Trophoblast cell (in vitro differentiated cells and primary cell): ENCODE measurements at regions not wholly inside any gene's neighbourhood (a gene's known extent, or its start where the extent isn't known, plus 50 kb on each side); places are given as distances from the start of the nearest gene placed in this dataset.

ENCODE experiments used
- DNase-seq, 2 donors: peaks; one replicate each; pipeline ENCODE4 v3.0.0-alpha.2; 2016
- H2AFZ ChIP-seq: 2 replicates; pipeline ENCODE4 v1.6.1; 2013; ENCODE audit warnings: low read length, moderate library complexity, mild to moderate bottlenecking; ENCODE audit not compliant: insufficient read depth, poor library complexity
- H2AK5ac ChIP-seq: 2 replicates; pipeline ENCODE4 v1.6.1; 2013; ENCODE audit warnings: mild to moderate bottlenecking, low read length
- H2BK120ac ChIP-seq: 2 replicates; pipeline ENCODE4 v1.6.1; 2013; ENCODE audit warnings: low read length, mild to moderate bottlenecking, moderate library complexity; ENCODE audit not compliant: insufficient read depth, poor library complexity
- H2BK12ac ChIP-seq: 2 replicates; pipeline ENCODE4 v1.6.1; 2013; ENCODE audit warnings: mild to moderate bottlenecking, low read length, moderate library complexity
- H2BK5ac ChIP-seq: 2 replicates; pipeline ENCODE4 v1.6.1; 2013; ENCODE audit warnings: low read length, low read depth, moderate library complexity, mild to moderate bottlenecking; ENCODE audit not compliant: poor library complexity
- H3K14ac ChIP-seq: 2 replicates; pipeline ENCODE4 v1.6.1; 2013; ENCODE audit warnings: mild to moderate bottlenecking, low read length
- H3K18ac ChIP-seq: 2 replicates; pipeline ENCODE4 v1.6.1; 2013; ENCODE audit warnings: mild to moderate bottlenecking, low read length
- H3K23ac ChIP-seq: 2 replicates; pipeline ENCODE4 v1.6.1; 2013; ENCODE audit warnings: low read length
- H3K27ac ChIP-seq: 2 replicates; pipeline ENCODE4 v1.5.1; 2013; ENCODE audit warnings: low read depth, mild to moderate bottlenecking, inconsistent platforms, low read length, moderate library complexity
- H3K27me3 ChIP-seq: 2 replicates; pipeline ENCODE4 v1.6.1; 2013; ENCODE audit warnings: inconsistent platforms, mild to moderate bottlenecking, low read length, moderate library complexity; ENCODE audit not compliant: insufficient read depth
- H3K36me3 ChIP-seq, 2 experiments: 1 replicate in 1 of 2; 2 replicates in 1 of 2; pipeline ENCODE4 v1.6.1; 2013; ENCODE audit warnings: low read length in 2 of 2, mild to moderate bottlenecking in 2 of 2, moderate library complexity in 1 of 2; ENCODE audit not compliant: insufficient read depth in 2 of 2, control insufficient read depth in 1 of 2
- H3K4ac ChIP-seq: 2 replicates; pipeline ENCODE4 v1.6.1; 2013; ENCODE audit warnings: low read depth, mild to moderate bottlenecking, low read length, moderate library complexity
- H3K4me1 ChIP-seq, 2 experiments: 1 replicate in 1 of 2; 2 replicates in 1 of 2; pipeline ENCODE4 v1.6.1; 2013; ENCODE audit warnings: low read length in 2 of 2, mild to moderate bottlenecking in 2 of 2, moderate library complexity in 1 of 2; ENCODE audit not compliant: insufficient read depth in 2 of 2, control insufficient read depth in 1 of 2
- H3K4me2 ChIP-seq: 2 replicates; pipeline ENCODE4 v1.6.1; 2013; ENCODE audit warnings: inconsistent platforms, mild to moderate bottlenecking, low read length, moderate library complexity
- H3K4me3 ChIP-seq: 2 replicates; pipeline ENCODE4 v1.5.1; 2013; ENCODE audit warnings: mild to moderate bottlenecking, low read depth, low read length, inconsistent platforms
- H3K79me1 ChIP-seq: one replicate; pipeline ENCODE4 v1.6.1; 2013; ENCODE audit warnings: low read length
- H3K79me2 ChIP-seq: 2 replicates; pipeline ENCODE4 v1.6.1; 2013; ENCODE audit warnings: low read length, mild to moderate bottlenecking; ENCODE audit not compliant: control insufficient read depth, insufficient read depth, poor library complexity
- H3K9ac ChIP-seq: 2 replicates; pipeline ENCODE4 v1.6.1; 2013; ENCODE audit warnings: mild to moderate bottlenecking, low read length
- H3K9me3 ChIP-seq: 2 replicates; pipeline ENCODE4 v1.6.1; 2013; ENCODE audit warnings: low read depth, mild to moderate bottlenecking, control low read depth, inconsistent platforms, low read length; ENCODE audit not compliant: insufficient read depth
- H4K12ac ChIP-seq: 2 replicates; pipeline ENCODE4 v1.6.1; 2013; ENCODE audit warnings: low read depth, mild to moderate bottlenecking, low read length, moderate library complexity
- H4K8ac ChIP-seq: 2 replicates; pipeline ENCODE4 v1.6.1; 2013; ENCODE audit warnings: low read depth, mild to moderate bottlenecking, low read length, moderate library complexity
- H4K91ac ChIP-seq: one replicate; pipeline ENCODE4 v1.6.1; 2013; ENCODE audit warnings: low read depth, mild to moderate bottlenecking, low read length, moderate library complexity
- WGBS: extraction: QIAGEN DNeasy Blood & Tissue Kit; methylation state at CpG from one replicate; pipeline ENCODE4 v1.1.7; 2013; ENCODE audit warnings: missing lambda C conversion rate; ENCODE audit not compliant: insufficient read length, insufficient coverage; ENCODE audit errors: extremely low coverage; 5-methylcytosine and 5-hydroxymethylcytosine counted together

- Histone ChIP-seq H2AK5ac (peak overlapping the region; percentile 67), H4K91ac (peak overlapping the region; percentile 97), H2AFZ (no peak overlapping the region), H3K9ac (no peak overlapping the region), H3K27ac (peak overlapping the region; percentile 95), H3K14ac (peak overlapping the region; percentile 57), H3K79me1 (peaks cover 11% of the 10 kb centered on the region), H3K36me3 (no peaks in the 10 kb centered on the region), H3K23ac (no peak overlapping the region), H3K4me2 (no peak overlapping the region), H3K27me3 (no peaks in the 10 kb centered on the region), H4K8ac (peak overlapping the region; percentile 76), H3K4ac (peak overlapping the region; percentile 71), H2BK120ac (peak overlapping the region; percentile 93), H3K18ac (peak overlapping the region; percentile 42), H4K12ac (no peak overlapping the region), H2BK12ac (peak overlapping the region; percentile 98), H3K4me3 (no peak overlapping the region), H2BK5ac (peak overlapping the region; percentile 98), H3K9me3 (no peaks in the 10 kb centered on the region), H3K79me2 (no peaks in the 10 kb centered on the region), H3K4me1 (peaks cover 7 to 10% of the 10 kb centered on the region in 2 experiments)
- no CpG with 5 or more reads among the region's 6 CpGs for WGBS
- DNase-seq = no peak
These were observed 352.0 kb upstream of the ADAMTS9 start for GRCh38 chr3:65039754-65040210.

DNA sequence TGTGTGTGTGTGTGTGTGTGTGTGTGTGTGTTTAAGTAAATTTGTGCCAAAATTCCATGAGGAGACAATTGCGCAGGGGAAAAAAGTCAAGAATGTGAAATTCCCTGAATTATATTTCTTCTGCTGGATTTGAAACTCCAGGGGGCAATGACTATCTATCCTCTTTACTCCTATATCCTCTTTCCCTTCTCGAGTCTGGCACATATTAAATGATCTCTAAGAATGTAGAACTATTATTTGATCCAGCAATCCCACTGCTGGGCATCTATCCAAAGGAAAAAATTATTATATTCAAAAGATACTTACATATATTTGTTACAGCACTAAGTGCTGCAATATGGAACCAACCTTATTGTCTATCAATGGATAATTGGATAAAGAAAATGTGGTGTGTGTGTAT, 350.1 kb upstream of the ADAMTS9 start:
- Histone ChIP-seq H2AFZ (no peak overlapping the region), H2BK12ac (no peak overlapping the region), H3K27ac (no peak overlapping the region), H2BK120ac (no peak overlapping the region), H3K9ac (no peak overlapping the region), H3K4ac (no peak overlapping the region), H2AK5ac (no peak overlapping the region), H4K8ac (no peak overlapping the region), H3K18ac (no peak overlapping the region), H3K36me3 (no peaks in the 10 kb centered on the region), H3K23ac (no peak overlapping the region), H3K4me1 (peaks cover 7 to 13% of the 10 kb centered on the region in 2 experiments), H3K4me2 (no peak overlapping the region), H3K14ac (no peak overlapping the region), H4K12ac (no peak overlapping the region), H3K4me3 (no peak overlapping the region), H4K91ac (no peak overlapping the region), H3K79me2 (no peaks in the 10 kb centered on the region), H2BK5ac (no peak overlapping the region), H3K79me1 (peaks cover 16% of the 10 kb centered on the region), H3K9me3 (no peaks in the 10 kb centered on the region), H3K27me3 (no peaks in the 10 kb centered on the region)
- no CpG with 5 or more reads among the region's 2 CpGs for WGBS
- no peak for DNase-seq

GRCh38 chr3:65035246-65035645, 347.4 kb upstream of the ADAMTS9 start:
- peak overlapping the region; percentile 40 for H2BK12ac ChIP-seq
- H3K18ac ChIP-seq = no peak overlapping the region
- H3K79me1 ChIP-seq = peaks cover 26% of the 10 kb centered on the region
- H3K79me2 ChIP-seq = no peaks in the 10 kb centered on the region
- WGBS = no CpG with 5 or more reads among the region's 2 CpGs
- H3K27me3 ChIP-seq = no peaks in the 10 kb centered on the region
- no peak overlapping the region for H3K4me3 ChIP-seq
- H2AK5ac ChIP-seq = no peak overlapping the region
- no peak overlapping the region for H3K14ac ChIP-seq
- DNase-seq = no peak
- peak overlapping the region; percentile 63 for H2BK5ac ChIP-seq
- H4K91ac ChIP-seq = no peak overlapping the region
- peak overlapping the region; percentile 51 for H2BK120ac ChIP-seq
- no peaks in the 10 kb centered on the region for H3K36me3 ChIP-seq
- H3K4me1 ChIP-seq = peaks cover 13 to 22% of the 10 kb centered on the region in 2 experiments
- H3K4me2 ChIP-seq = no peak overlapping the region
- H3K9me3 ChIP-seq = no peaks in the 10 kb centered on the region
- H3K23ac ChIP-seq = no peak overlapping the region
- H3K4ac ChIP-seq = no peak overlapping the region
- H4K8ac ChIP-seq = peak overlapping the region; percentile 38
- no peak overlapping the region for H4K12ac ChIP-seq
- H3K9ac ChIP-seq = no peak overlapping the region
- H3K27ac ChIP-seq = peak overlapping the region; percentile 33
- no peak overlapping the region for H2AFZ ChIP-seq

DNA sequence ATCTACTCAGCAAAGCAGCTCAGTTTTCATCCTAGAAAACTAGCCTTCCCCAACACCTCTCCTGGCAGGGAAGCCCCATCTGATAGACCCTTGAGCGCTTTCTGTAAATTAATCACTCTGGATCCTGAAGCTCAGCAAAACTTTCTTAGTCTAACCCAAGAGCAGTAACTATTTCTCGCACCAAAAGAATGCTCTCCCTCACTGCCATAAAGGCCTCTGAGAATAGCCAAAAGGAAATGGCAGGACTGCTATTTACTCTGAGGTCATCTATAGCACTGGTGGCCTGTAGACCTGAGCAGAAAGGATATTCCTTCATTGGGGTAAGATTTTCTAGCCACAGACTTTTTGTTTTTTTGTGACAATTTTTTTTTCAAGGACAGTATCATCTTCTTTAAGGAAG, 345.8 kb upstream of the ADAMTS9 start:
- peaks cover 6 to 13% of the 10 kb centered on the region in 2 experiments for H3K4me1 ChIP-seq
- no peak overlapping the region for H3K23ac ChIP-seq
- no peak overlapping the region for H2AFZ ChIP-seq
- peaks cover 25% of the 10 kb centered on the region for H3K79me1 ChIP-seq
- H4K91ac ChIP-seq = peak overlapping the region; percentile 80
- H4K8ac ChIP-seq = peak overlapping the region; percentile 64
- no CpG with 5 or more reads among the region's 2 CpGs for WGBS
- no peaks in the 10 kb centered on the region for H3K79me2 ChIP-seq
- H3K18ac ChIP-seq = no peak overlapping the region
- H3K4me3 ChIP-seq = no peak overlapping the region
- peak overlapping the region; percentile 21 for H3K4ac ChIP-seq
- H2AK5ac ChIP-seq = no peak overlapping the region
- H2BK12ac ChIP-seq = peak overlapping the region; percentile 97
- H3K36me3 ChIP-seq = no peaks in the 10 kb centered on the region
- no peak overlapping the region for H4K12ac ChIP-seq
- H3K9ac ChIP-seq = no peak overlapping the region
- H3K4me2 ChIP-seq = no peak overlapping the region
- DNase-seq = no peak
- H2BK120ac ChIP-seq = peak overlapping the region; percentile 95
- no peaks in the 10 kb centered on the region for H3K9me3 ChIP-seq
- H3K27me3 ChIP-seq = no peaks in the 10 kb centered on the region
- H3K14ac ChIP-seq = peak overlapping the region; percentile 73
- H3K27ac ChIP-seq = peak overlapping the region; percentile 66
- peak overlapping the region; percentile 95 for H2BK5ac ChIP-seq
